NT2/D1 (cell line): ENCODE measurements at regions not wholly inside any gene's neighbourhood (a gene's known extent, or its start where the extent isn't known, plus 50 kb on each side); places are given as distances from the start of the nearest gene placed in this dataset.

Source experiments
- SUZ12 ChIP-seq: IDR thresholded peaks from 2 replicates; pipeline ENCODE4 v1.6.1; 2011; ENCODE audit not compliant: insufficient read length, insufficient read depth; ENCODE audit errors: extremely low read depth
- YY1 ChIP-seq: IDR thresholded peaks from 2 replicates; pipeline ENCODE4 v1.6.1; 2011; ENCODE audit not compliant: insufficient read length, insufficient read depth
- ZNF274 ChIP-seq: IDR thresholded peaks from 2 replicates; pipeline ENCODE4 v1.6.1; 2011; ENCODE audit warnings: mild to moderate bottlenecking, low read depth, low read length

DNA sequence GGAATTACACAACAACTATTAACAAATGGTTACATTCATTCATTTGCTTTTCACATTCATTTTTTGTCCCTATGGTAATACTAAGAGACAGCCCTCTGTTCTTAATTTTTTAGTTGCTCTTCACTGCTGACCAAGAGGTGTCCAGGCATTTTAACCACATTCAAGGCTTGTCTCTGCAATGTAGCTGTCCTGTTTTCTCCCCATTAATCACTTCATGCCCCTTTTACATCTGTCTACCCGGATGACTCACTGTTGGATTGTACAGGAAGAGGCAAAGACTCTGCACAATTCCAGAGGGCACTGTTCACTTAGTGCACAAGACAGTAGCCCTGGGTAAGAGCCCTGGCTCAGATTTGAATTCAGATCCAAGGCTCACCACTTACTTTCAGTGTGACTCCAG lies 168.5 kb downstream of the NOC3L start:
- TF ChIP-seq ZNF274 (no peak), SUZ12 (no peak), YY1 (no peak)
